ENCODE measurements at regions not wholly inside any gene's neighbourhood (a gene's known extent, or its start where the extent isn't known, plus 50 kb on each side); places are given as distances from the start of the nearest gene placed in this dataset.
"Not testable (repeated sequence)": the region's sequence is repeated elsewhere in the genome, so short reads cannot be mapped to it uniquely, and the experiment has no call there.

DNA sequence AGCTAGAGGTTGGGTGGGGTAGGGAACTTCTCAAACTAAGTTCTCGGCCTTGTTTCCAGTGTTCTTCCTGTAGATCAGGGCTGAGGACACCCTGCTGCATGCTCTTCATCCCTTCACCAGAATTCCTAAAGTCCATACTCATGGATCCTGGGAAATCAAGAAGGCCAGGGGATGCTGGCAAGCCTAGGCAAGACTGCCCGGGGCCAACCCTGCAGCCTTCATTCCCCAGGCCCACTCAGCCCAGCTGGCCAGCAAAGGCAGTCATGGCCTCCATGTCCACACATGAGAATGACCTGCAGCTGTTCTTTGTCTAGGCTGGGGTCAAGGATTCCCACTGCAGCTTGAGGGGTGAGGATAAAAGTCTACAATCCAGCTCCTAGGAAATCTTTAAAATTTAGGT is 109.3 kb upstream of the ETV6 start:
- DNase-seq = no peak

DNA sequence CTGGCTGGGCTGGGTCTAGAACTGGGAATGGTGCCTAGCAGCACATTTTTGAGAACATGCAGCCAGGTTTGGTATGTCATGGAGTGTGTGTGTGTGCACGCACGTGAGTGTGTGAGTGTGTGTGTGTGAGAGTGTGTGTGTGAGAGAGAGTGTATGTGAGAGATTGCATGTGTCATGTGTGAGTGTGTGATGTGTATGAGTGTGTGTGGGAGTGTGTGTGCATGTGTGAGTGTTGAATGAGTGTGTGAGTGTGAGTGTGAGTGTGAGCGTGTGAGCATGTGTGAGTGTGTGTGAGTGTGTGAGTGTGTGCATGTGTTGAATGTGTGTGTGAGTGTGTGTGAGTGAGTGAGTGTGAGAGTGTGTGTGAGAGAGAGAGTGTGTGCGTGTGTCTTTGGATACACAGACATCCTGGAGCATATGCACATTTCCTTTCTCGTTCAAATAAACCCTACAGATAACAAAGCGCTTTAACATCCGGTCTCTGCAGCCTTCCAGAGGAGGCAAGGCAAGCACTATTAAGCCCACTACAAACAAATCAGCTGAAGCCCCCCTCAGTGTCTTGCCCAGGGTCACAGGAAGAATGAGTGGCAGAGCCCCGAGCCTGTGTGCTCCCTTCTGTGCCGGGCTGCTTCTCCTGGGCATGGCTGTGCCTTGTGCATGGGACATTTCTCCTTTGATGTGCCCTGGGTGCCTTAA is 108.7 kb upstream of the ETV6 start:
- no peak for DNase-seq

GRCh38 chr12:11542599-11542998 is 106.9 kb upstream of the ETV6 start:
- no peak for DNase-seq

DNA sequence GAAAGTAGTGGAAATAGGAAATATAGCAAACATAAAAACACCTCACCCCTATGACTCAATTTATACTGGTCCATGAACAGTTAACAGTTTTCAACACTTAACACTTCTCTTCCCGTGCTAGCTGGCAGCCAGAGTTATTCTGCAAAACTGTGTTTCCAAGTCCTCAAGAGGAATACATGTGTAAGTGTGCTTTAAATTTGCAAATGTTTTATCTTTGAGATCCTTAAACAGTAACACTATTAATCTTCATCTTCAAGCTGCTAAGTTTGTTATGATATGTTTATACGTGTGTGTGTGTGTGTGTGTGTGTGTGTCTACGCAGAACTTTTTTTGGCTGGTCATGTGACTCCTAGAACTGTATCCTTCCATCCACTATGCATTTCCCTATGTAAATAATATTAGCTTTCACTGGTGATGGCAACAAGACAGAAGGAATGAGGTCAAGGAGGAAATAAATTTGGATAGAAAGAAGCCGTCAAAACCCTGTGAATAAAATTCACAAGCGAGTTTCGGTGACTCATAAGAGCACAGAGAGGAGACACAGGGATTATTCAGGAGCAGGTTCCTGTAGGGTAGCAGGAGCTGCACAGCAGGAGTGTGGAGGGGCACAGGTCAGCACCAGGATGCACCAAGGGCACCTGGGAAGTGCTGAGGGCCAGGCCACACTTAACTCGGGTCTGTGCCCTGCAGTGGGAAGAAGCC is 105.9 kb upstream of the ETV6 start:
- no peak for DNase-seq

- peak; percentile 65 to 67 for DNase-seq
Observed at GRCh38 chr12:11545484-11546330, 103.8 kb upstream of the ETV6 start.

GRCh38 chr12:11546582-11547270 is 102.7 kb upstream of the ETV6 start:
- DNase-seq = not testable (repeated sequence)

DNA sequence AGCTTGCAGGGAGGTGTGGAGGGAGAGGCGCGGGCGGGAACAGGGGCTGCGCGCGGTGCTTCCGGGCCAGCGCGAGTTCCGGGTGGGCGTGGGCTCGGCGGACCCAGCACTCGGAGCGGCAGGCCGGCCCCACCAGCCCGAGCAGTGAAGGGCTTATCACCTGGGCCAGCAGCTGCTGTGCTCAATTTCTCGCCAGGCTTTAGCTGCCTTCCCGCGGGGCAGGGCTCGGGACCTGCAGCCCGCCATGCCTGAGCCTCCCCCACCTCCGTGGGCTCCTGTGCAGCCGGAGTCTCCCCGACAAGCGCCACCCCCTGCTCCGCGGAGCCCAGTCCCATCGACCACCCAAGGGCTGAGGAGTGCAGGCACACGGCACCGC is 102.2 kb upstream of the ETV6 start:
- DNase-seq = not testable (repeated sequence)

GRCh38 chr12:11549119-11549518 is 100.4 kb upstream of the ETV6 start:
- no peak for DNase-seq

DNA sequence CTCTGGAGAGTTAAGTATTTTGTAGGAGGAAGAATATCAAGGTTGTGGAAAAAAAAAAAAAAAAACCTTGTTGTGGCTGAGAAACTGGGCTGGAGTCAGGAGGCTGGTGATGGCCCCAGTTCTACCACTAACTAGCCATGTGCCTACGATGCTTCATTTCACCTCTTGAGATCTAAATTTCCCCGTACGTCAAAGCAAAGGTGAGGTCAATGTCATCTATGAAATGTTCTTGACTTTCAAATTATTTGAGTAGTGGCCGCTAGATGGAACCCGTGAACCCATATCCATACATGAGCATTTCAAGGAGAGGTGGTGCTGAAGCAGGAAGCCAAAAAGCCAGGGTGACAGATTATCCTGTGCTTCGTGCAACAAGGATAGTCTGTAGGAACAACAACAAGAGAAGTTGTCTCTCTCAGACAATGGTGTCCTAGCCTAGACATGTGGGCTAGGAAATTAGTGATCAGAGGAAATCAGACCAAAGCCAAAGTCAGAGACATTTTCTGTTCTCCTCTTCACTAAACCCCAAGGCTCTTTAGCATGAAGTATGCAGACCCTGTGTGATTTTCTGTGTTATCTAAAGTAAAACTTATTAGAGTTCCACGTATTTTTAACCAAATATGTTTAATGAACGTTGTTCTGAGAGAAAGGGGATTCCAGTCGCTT is 95.5 kb upstream of the ETV6 start:
- peak in 1 of 2 experiments; percentile 52 for DNase-seq

DNA sequence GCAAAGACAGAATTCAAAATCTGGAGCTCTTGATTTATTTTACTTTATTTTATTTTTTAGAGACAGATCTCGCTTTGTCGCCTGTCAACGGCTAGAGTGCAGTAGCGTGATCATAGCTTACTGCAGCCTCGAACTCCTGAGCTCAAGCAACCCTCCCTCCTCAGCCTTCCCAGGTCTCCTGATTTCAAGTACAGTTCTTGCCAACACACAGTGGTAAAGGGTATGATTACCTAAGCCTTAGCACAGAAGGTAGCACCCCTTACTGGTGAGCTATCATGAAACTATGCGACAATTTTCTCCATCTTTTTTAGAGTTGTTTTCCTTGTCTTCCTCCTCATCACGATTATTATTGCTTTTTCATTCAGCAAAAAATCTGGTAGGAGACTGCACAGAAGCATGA is 94.3 kb upstream of the ETV6 start:
- no peak for DNase-seq

- no peak for DNase-seq
Observed at GRCh38 chr12:11555743-11556625, 93.5 kb upstream of the ETV6 start.

GRCh38 chr12:11556682-11557081 is 92.8 kb upstream of the ETV6 start:
- DNase-seq = no peak

- no peak for DNase-seq
Observed at GRCh38 chr12:11559626-11560340, 89.7 kb upstream of the ETV6 start.

- DNase-seq = no peak
Observed at GRCh38 chr12:11561411-11561810, 88.1 kb upstream of the ETV6 start.

- DNase-seq = no peak
Observed at GRCh38 chr12:11563785-11564739, 85.4 kb upstream of the ETV6 start.

DNA sequence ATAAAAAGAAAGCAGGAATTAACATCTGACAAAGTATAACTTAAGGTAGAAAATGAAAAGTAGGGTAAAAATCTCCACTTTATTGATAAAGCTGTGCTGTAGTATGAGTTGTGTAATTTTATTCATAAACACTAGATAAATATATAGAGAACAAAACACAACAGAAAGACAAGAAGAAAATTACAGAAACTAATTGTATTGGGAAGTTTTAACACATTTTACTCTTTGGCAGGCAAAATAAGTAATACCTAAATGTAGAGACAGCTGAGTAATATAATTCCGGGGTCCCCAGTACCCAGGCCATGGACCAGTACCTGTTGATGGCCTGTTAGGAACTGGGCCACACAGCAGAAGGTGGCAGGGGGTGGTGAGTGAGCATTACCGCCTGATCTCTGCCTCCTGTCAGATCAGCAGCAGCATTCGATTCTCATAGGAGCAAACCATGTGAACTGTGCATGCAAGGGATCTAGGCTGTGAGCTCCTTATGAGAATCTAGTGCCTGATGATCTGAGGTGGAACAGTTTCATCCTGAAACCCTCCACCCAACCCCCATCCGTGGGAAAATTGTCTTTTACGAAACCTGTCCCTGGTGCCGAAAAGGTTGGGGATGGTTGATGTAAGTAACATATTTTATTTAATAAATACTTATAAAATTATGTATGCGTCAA is 84.4 kb upstream of the ETV6 start:
- no peak for DNase-seq

- DNase-seq = no peak
Observed at GRCh38 chr12:11565752-11566151, 83.7 kb upstream of the ETV6 start.

DNA sequence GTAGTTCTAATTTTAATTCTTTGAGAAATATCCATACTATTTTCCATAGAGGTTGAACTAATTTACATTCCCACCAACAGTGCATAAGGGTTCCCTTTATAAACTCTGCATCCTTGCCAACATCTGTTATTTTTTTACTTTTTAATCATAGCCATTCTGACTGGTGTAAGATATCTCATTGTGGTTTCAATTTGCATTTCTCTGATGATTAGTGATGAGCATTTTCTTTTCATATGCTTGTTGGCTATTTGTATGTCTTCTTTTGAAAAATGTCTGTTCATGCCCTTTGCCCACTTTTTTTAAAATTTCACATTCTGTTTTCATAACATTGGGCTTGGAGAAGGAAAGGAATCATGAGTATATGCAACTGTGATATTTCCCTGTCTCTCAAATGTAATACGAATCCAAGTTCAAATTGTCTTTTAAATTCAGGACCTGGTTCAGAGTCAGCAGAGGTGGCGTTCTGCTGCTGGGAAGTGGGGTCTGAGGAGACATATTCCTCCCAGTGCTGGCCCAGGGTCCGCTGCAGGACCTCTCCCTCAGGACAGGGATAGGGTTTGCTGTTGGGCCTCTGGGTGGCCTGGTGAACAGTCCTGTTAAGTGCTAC is 81.2 kb upstream of the ETV6 start:
- no peak for DNase-seq
